IPS DF 6.9 (cell line): ENCODE measurements at regions not wholly inside any gene's neighbourhood (a gene's known extent, or its start where the extent isn't known, plus 50 kb on each side); places are given as distances from the start of the nearest gene placed in this dataset.
"Not testable (repeated sequence)": the region's sequence is repeated elsewhere in the genome, so short reads cannot be mapped to it uniquely, and the experiment has no call there.

Source experiments
- DNase-seq: peaks from one replicate; pipeline ENCODE4 v3.0.0-alpha.2; 2013; ENCODE audit warnings: low read depth, low spot score
- H3K27ac ChIP-seq: one replicate; pipeline ENCODE4 v1.5.1; 2013; ENCODE audit warnings: low read length, control low read depth
- H3K27me3 ChIP-seq: 2 replicates; pipeline ENCODE4 v1.6.1; 2013; ENCODE audit warnings: mild to moderate bottlenecking, low read length; ENCODE audit not compliant: control insufficient read depth, insufficient read depth
- H3K36me3 ChIP-seq: 2 replicates; pipeline ENCODE4 v1.6.1; 2013; ENCODE audit warnings: low read length; ENCODE audit not compliant: control insufficient read depth, insufficient read depth
- H3K4me1 ChIP-seq: 2 replicates; pipeline ENCODE4 v1.6.1; 2013; ENCODE audit warnings: low read length; ENCODE audit not compliant: control insufficient read depth, insufficient read depth
- H3K4me3 ChIP-seq: 2 replicates; pipeline ENCODE4 v1.5.1; 2013; ENCODE audit warnings: mild to moderate bottlenecking, low read length
- H3K9me3 ChIP-seq: 2 replicates; pipeline ENCODE4 v1.6.1; 2013; ENCODE audit warnings: low read length, inconsistent platforms; ENCODE audit not compliant: control insufficient read depth, insufficient read depth
- WGBS: extraction: QIAGEN DNeasy Blood & Tissue Kit; methylation state at CpG from one replicate; pipeline ENCODE4 v1.1.7; 2013; ENCODE audit warnings: mixed read lengths, missing lambda C conversion rate; ENCODE audit not compliant: insufficient read length, insufficient coverage; 5-methylcytosine and 5-hydroxymethylcytosine counted together

GRCh38 chr5:148880197-148880596 lies 53.8 kb downstream of the ADRB2 start:
- Histone ChIP-seq H3K27me3 (no peaks in the 10 kb centered on the region), H3K4me1 (no peaks in the 10 kb centered on the region), H3K4me3 (no peak overlapping the region), H3K36me3 (no peaks in the 10 kb centered on the region), H3K9me3 (no peaks in the 10 kb centered on the region), H3K27ac (no peak overlapping the region)
- DNase-seq: no peak
- WGBS: no CpG with 5 or more reads among the region's 1 CpG

DNA sequence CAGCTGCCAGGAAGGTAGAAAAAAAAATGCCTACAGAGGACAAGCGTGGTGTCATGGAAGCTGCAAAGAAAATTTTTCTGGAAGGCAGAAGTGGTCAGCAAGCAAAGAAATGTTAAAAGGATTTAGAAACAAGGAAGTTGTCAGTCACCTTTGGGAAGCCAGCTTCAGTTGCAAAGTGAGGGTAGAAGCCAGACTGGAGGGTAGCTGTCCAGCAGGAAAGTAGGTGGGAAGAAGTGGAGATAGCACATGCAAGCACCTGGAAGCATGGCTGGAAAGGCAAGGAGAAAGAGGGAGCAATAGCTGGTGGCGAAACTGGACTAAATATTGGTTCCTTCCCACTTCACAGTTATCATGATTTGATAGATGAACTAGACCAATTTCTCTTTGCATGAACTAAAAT lies 54.3 kb downstream of the ADRB2 start:
- Histone ChIP-seq H3K36me3 (no peaks in the 10 kb centered on the region), H3K4me1 (no peaks in the 10 kb centered on the region), H3K9me3 (no peaks in the 10 kb centered on the region), H3K27me3 (no peaks in the 10 kb centered on the region), H3K27ac (no peak overlapping the region), H3K4me3 (no peak overlapping the region)
- no CpG with 5 or more reads among the region's 2 CpGs for WGBS
- no peak for DNase-seq

DNA sequence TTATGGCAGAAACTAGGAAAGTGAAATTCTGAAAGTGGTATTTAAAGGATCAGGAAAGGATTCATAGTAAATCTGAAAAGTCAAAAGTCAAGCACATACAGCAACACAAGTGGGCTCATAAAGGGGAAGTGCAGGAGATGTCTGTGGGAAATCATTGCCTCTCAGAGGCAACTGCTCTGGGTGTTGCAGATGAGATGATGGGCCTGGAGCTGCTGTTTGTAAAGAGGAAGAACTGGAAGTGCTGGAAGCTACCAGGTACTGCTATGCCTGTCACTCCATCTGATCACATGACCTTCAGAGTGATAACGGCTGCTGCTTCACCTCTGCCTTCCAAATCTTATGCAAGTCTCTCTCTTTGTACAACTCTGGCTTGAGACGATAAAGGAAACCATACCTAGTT lies 55.9 kb downstream of the ADRB2 start:
- Histone ChIP-seq H3K4me3 (no peak overlapping the region), H3K36me3 (no peaks in the 10 kb centered on the region), H3K27ac (no peak overlapping the region), H3K27me3 (no peaks in the 10 kb centered on the region), H3K9me3 (no peaks in the 10 kb centered on the region), H3K4me1 (no peaks in the 10 kb centered on the region)
- no peak for DNase-seq
- no CpG with 5 or more reads among the region's 2 CpGs for WGBS

GRCh38 chr5:148884339-148885020 lies 58.1 kb downstream of the ADRB2 start:
- H3K4me1 ChIP-seq: no peaks in the 10 kb centered on the region
- no peaks in the 10 kb centered on the region for H3K27me3 ChIP-seq
- H3K27ac ChIP-seq: no peak overlapping the region
- H3K9me3 ChIP-seq: no peaks in the 10 kb centered on the region
- H3K4me3 ChIP-seq: no peak overlapping the region
- H3K36me3 ChIP-seq: no peaks in the 10 kb centered on the region
- no peak for DNase-seq
- no CpG with 5 or more reads among the region's 3 CpGs for WGBS

GRCh38 chr5:148887123-148887881 lies 60.9 kb downstream of the ADRB2 start:
- no peak overlapping the region for H3K4me3 ChIP-seq
- no peaks in the 10 kb centered on the region for H3K27me3 ChIP-seq
- no peaks in the 10 kb centered on the region for H3K36me3 ChIP-seq
- no peak for DNase-seq
- no peaks in the 10 kb centered on the region for H3K4me1 ChIP-seq
- H3K9me3 ChIP-seq: no peaks in the 10 kb centered on the region
- H3K27ac ChIP-seq: no peak overlapping the region

DNA sequence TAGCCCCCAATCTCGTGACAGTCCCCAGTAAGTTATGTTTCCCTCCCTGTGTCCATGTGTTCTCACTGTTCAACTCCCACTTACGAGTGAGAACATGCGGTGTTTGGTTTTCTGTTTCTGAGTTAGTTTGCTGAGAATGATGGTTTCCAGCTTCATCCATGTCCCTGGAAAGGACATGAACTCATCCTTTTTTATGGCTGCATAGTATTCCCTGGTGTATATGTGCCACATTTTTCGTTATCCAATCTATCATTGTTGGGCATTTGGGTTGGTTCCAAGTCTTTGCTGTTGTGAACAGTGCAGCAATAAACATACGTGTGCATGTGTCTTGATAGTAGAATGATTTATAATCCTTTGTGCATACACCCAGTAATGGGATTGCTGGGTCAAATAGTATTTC lies 63.5 kb downstream of the ADRB2 start:
- not testable (repeated sequence) for H3K36me3 ChIP-seq, DNase-seq, H3K27ac ChIP-seq, H3K4me1 ChIP-seq, H3K4me3 ChIP-seq, H3K9me3 ChIP-seq, H3K27me3 ChIP-seq
- WGBS: no CpG with 5 or more reads among the region's 5 CpGs

DNA sequence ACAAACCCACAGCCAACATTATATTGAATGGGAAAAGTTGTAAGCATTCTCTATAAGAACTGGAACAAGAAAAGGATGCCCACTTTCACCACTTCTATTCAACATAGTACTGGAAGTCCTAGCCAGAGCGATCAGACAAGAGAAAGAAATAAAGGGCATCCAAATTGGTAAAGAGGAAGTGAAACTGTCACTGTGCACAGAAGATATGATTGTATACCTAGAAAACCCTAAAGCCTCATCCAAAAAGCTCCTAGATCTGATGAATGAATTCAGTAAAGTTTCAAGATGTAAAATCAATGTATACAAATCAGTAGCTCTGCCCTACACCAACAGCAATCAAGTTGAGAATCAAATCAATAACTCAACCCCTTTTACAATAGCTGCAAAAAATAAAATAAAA lies 69.0 kb downstream of the ADRB2 start:
- not testable (repeated sequence) for H3K27me3 ChIP-seq, H3K4me3 ChIP-seq, H3K27ac ChIP-seq, H3K9me3 ChIP-seq, H3K36me3 ChIP-seq, H3K4me1 ChIP-seq, DNase-seq
- WGBS: no CpG with 5 or more reads among the region's 1 CpG

GRCh38 chr5:148897842-148898241 lies 71.4 kb downstream of the ADRB2 start:
- H3K4me1 ChIP-seq: no peaks in the 10 kb centered on the region; the same call in 1 of the 2 replicates
- no peak overlapping the region for H3K4me3 ChIP-seq
- no CpG with 5 or more reads among the region's 9 CpGs for WGBS
- H3K27me3 ChIP-seq: no peaks in the 10 kb centered on the region
- DNase-seq: no peak
- H3K27ac ChIP-seq: no peak overlapping the region
- H3K9me3 ChIP-seq: no peaks in the 10 kb centered on the region
- H3K36me3 ChIP-seq: no peaks in the 10 kb centered on the region

DNA sequence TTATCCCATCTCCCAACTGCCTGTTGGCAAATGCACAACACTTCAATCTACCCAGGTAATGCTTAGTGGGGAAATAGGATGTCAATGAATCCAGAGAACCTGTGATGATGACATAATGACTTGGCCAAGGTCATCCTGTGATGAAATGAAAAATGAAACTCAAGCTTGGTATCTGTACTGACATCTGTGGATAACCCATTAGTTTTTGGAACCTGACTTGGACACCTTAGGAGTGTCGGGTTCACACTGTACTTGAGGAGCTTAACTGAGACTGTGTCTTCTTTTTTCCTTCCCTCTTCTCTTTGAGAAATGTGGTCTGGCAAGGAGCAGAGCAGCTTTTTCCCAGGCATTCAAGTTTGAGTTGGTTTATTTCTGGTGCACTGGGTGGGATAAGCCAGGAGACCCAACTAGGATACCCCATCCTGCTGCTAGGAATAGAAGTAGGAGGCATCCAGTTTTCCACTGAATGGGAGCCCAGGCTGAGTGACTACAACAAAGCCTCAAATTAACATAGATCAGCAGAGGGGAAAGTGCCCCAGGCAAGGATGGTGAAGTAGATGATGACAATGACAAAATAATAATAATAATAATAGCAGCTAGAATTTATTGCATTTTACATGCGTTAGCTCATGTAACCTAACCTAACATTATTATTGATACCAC lies 72.1 kb downstream of the ADRB2 start:
- Histone ChIP-seq H3K36me3 (no peaks in the 10 kb centered on the region), H3K27me3 (no peaks in the 10 kb centered on the region), H3K27ac (no peak overlapping the region), H3K4me3 (no peak overlapping the region), H3K4me1 (no peaks in the 10 kb centered on the region; the same call in 1 of the 2 replicates), H3K9me3 (no peaks in the 10 kb centered on the region)
- no peak for DNase-seq
- no CpG with 5 or more reads among the region's 2 CpGs for WGBS

DNA sequence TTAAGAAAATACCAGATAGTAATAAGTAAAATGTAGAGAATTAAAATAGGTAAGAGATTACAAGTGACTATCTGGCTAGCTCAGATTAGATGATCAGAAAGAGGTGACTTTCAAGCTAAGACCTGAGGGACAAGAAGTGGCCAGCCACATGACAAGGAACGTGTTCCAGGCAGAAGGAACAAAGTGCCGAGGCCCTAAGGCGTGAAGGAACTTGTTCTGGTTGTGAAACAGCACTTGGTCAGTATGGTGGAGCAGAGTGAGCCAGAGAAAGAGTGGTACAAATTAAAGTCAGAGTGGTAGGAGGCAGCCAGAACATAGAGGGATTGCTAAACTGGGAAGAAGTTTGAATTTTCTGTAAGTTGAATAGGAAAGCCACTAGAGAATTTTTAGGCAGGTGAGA lies 73.6 kb downstream of the ADRB2 start:
- WGBS: no CpG with 5 or more reads among the region's 3 CpGs
- DNase-seq: no peak
- H3K27ac ChIP-seq: no peak overlapping the region
- H3K9me3 ChIP-seq: no peaks in the 10 kb centered on the region
- H3K27me3 ChIP-seq: no peaks in the 10 kb centered on the region
- no peak overlapping the region for H3K4me3 ChIP-seq
- H3K4me1 ChIP-seq: peaks cover 1% of the 10 kb centered on the region; the same call in 1 of the 2 replicates
- no peaks in the 10 kb centered on the region for H3K36me3 ChIP-seq
